Esophagus mucosa (tissue), 1 donor: ENCODE measurements at regions not wholly inside any gene's neighbourhood (a gene's known extent, or its start where the extent isn't known, plus 50 kb on each side); places are given as distances from the start of the nearest gene placed in this dataset.
"Not testable (repeated sequence)": the region's sequence is repeated elsewhere in the genome, so short reads cannot be mapped to it uniquely, and the experiment has no call there.

Experiments used
- ATAC-seq: fragments of 200-7000 bp; cut with Tn5 transposase; one replicate; pipeline ENCODE4 v1.9.1; 2020
- donor health status: DM: yes; HTN: yes; CAD: no.

- no peak for ATAC-seq
These were observed 1147.6 kb downstream of the AACS start for GRCh38 chr12:126212824-126213223.

- no peak for ATAC-seq
These were observed 1153.5 kb downstream of the AACS start for GRCh38 chr12:126218697-126219096.

- no peak for ATAC-seq
These were observed 1153.9 kb downstream of the AACS start for GRCh38 chr12:126219139-126219538.

GRCh38 chr12:126219654-126220279, 1154.5 kb downstream of the AACS start:
- no peak for ATAC-seq

GRCh38 chr12:126224032-126224431, 1158.8 kb downstream of the AACS start:
- no peak for ATAC-seq

- no peak for ATAC-seq
These were observed 1163.7 kb downstream of the AACS start for GRCh38 chr12:126228936-126229335.

- no peak for ATAC-seq
These were observed 1167.5 kb downstream of the AACS start for GRCh38 chr12:126232711-126233110.

GRCh38 chr12:126233625-126234024, 1168.4 kb downstream of the AACS start:
- no peak for ATAC-seq

- ATAC-seq = no peak
These were observed 1178.7 kb downstream of the AACS start for GRCh38 chr12:126243814-126244440.

- ATAC-seq = no peak
These were observed 1182.7 kb downstream of the AACS start for GRCh38 chr12:126247936-126248335.

GRCh38 chr12:126248871-126249403, 1183.7 kb downstream of the AACS start:
- ATAC-seq = no peak

- no peak for ATAC-seq
These were observed 1193.0 kb downstream of the AACS start for GRCh38 chr12:126258190-126258589.

- no peak for ATAC-seq
These were observed 1197.6 kb downstream of the AACS start for GRCh38 chr12:126262829-126263228.

GRCh38 chr12:126268222-126268621, 1203.0 kb downstream of the AACS start:
- ATAC-seq = no peak

GRCh38 chr12:126271159-126271558, 1205.9 kb downstream of the AACS start:
- no peak for ATAC-seq

- no peak for ATAC-seq
These were observed 1217.5 kb downstream of the AACS start for GRCh38 chr12:126282691-126283090.

GRCh38 chr12:126286203-126286602, 1221.0 kb downstream of the AACS start:
- ATAC-seq = no peak

GRCh38 chr12:126290456-126290855, 1225.2 kb downstream of the AACS start:
- no peak for ATAC-seq

- not testable (repeated sequence) for ATAC-seq
These were observed 1226.8 kb downstream of the AACS start for GRCh38 chr12:126291987-126292386.

- ATAC-seq = no peak
These were observed 1230.4 kb downstream of the AACS start for GRCh38 chr12:126295652-126296051.

- ATAC-seq = no peak
These were observed 1244.0 kb downstream of the AACS start for GRCh38 chr12:126309278-126309677.

- no peak for ATAC-seq
These were observed 1247.2 kb downstream of the AACS start for GRCh38 chr12:126312457-126312856.

GRCh38 chr12:126316411-126316810, 1251.2 kb downstream of the AACS start:
- ATAC-seq = no peak
